ENCODE measurements at regions not wholly inside any gene's neighbourhood (a gene's known extent, or its start where the extent isn't known, plus 50 kb on each side); places are given as distances from the start of the nearest gene placed in this dataset.
"Not testable (repeated sequence)": the region's sequence is repeated elsewhere in the genome, so short reads cannot be mapped to it uniquely, and the experiment has no call there.

DNA sequence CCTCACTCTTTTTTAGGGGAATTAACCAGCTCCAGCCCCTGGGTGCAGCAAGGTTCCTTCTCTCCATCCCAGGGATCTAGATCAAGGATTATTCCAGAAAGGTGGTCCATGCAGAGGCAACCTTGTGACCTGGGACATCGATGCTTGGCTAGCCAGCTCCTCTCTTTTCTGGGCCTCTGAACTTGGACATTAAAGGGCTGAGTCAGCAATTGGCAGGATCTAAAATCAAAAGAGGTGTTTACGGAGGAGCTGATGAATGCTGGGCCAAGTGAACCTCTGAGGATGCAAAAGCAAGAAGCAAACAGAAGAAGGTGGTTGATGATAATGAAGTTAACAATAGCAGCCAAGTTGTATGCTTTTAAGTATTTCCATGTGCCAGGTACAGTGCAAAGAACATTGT is 207.0 kb downstream of the MAF start:
- peaks cover 13% of the 10 kb centered on the region for H3K27me3 Mint-ChIP-seq
- DNase-seq: no peak
- H3K27ac Mint-ChIP-seq: no peak overlapping the region
- H3K36me3 Mint-ChIP-seq: no peaks in the 10 kb centered on the region
- no peak overlapping the region for H3K4me3 Mint-ChIP-seq
- H3K4me1 Mint-ChIP-seq: no peaks in the 10 kb centered on the region
- no peaks in the 10 kb centered on the region for H3K9me3 Mint-ChIP-seq

DNA sequence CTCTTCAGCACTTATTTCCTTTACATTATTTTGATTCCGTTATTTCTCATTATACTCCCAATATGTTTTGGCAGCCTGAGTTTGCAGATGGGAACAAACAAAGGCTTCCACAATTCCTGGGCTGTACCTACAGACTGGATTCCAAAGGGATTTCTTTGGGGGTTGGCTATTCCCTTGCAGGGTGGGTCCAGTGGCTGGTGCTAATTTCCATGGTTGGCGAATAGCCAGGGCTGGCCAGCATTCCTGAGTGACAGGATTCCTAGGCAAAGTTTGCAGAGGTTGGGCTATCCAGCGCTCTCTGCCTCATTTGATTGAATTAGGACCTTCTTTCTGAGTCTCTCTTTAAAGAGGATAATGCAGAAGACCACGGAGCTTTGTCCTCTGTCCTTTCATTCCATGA is 207.4 kb downstream of the MAF start:
- Mint-ChIP-seq H3K27ac (no peak overlapping the region), H3K4me3 (no peak overlapping the region), H3K4me1 (no peaks in the 10 kb centered on the region), H3K27me3 (peaks cover 13% of the 10 kb centered on the region), H3K9me3 (no peaks in the 10 kb centered on the region), H3K36me3 (no peaks in the 10 kb centered on the region)
- DNase-seq: no peak

DNA sequence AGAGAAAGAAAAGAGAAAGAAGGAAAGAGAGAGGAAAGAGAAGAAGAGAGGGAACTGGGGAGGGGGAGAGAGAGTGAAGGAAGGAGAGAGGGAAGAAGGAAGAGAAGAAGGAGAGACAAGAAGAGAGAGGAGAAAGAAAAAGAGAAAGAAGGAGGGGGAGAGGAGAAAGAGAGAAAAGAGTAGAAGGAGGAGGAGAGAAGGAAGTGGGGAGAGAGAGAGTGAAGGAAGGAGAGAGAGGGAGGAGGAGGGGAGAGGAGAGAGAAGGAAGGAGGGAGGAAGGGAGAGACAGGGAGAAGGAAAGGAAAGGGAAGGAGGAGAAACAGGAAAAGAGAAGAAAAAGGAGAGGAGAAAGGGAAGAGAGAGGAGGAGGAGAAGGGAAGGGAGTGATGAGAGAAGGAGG is 208.5 kb downstream of the MAF start:
- Mint-ChIP-seq H3K27me3 (peaks cover 13% of the 10 kb centered on the region), H3K4me3 (no peak overlapping the region), H3K27ac (no peak overlapping the region), H3K36me3 (no peaks in the 10 kb centered on the region), H3K4me1 (no peaks in the 10 kb centered on the region), H3K9me3 (no peaks in the 10 kb centered on the region)
- no peak for DNase-seq

DNA sequence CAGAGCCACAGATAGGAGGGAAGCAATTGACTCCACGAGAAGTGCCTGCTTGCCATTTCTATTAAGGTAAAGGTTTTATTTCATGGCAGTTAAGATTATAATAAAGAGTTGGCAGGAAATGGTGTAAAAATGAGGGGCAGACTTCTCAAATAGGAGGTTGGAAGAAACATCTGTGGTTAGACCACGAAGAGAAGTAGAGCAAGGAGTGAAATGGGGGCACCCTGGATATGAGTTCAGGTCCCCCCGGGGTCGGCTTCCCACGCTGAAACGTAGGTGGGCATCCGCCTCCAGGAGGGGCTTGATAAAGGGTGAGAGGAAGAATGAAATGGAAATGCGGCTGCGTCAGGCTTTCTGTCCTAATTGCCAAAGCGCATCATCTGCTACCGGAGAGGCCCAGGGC is 209.1 kb downstream of the MAF start:
- DNase-seq: no peak
- no peak overlapping the region for H3K27ac Mint-ChIP-seq
- no peak overlapping the region for H3K4me3 Mint-ChIP-seq
- no peaks in the 10 kb centered on the region for H3K4me1 Mint-ChIP-seq
- H3K9me3 Mint-ChIP-seq: no peaks in the 10 kb centered on the region
- H3K27me3 Mint-ChIP-seq: peaks cover 13% of the 10 kb centered on the region
- H3K36me3 Mint-ChIP-seq: no peaks in the 10 kb centered on the region

DNA sequence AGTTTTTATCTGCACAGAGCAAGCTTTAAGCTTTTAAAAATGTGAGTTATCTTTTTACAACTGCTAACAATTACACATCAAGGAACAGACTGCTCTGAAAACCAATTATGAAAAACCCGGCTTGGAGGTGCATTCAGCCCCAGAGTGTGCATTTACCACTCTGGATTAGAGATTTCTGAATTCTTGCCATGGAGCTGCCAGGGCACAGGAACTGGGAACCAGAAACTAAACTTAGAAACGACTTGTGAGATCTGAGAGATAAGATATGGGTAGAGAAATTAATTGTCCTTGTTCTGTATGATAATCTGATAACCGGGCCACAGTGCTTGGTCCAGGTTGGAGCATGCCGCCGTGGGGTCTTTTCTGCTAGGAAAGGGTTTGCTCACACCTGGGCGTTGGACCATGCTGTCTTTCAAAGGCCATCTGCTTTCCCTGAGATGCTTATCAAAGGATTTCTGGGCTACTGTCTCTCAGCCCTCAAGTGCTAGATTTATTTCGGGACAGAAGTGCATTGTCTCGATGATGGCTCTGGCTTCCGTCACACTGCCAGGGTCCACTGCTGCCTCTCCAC is 210.0 kb downstream of the MAF start:
- no peak overlapping the region for H3K27ac Mint-ChIP-seq
- no peaks in the 10 kb centered on the region for H3K9me3 Mint-ChIP-seq
- H3K36me3 Mint-ChIP-seq: no peaks in the 10 kb centered on the region

DNA sequence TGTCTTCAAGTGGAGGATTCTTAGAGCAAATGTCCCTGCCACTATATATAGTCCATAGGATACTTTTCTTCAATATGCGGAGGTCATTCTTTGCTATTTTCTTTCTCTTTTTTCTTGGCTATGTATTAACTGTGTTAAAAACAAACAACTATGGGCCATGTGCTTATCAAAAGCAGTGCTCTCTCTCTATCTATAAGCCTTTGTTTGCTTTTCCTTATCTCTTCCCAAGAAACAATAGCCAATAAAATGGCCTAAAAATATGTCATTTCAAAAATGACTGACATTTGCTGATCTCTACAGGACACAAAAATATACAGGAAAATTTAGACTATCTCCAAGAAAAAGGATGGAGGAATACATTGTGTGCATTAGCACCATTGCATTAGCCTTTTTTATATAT is 212.1 kb downstream of the MAF start:
- Mint-ChIP-seq H3K4me1 (no peaks in the 10 kb centered on the region), H3K4me3 (no peak overlapping the region)
- no peak for DNase-seq

More for the DNA sequence above, 210.0 kb downstream of the MAF start:
- no peak for DNase-seq
- H3K27me3 Mint-ChIP-seq: peaks cover 13% of the 10 kb centered on the region
- no peak overlapping the region for H3K4me3 Mint-ChIP-seq
- no peaks in the 10 kb centered on the region for H3K4me1 Mint-ChIP-seq

DNA sequence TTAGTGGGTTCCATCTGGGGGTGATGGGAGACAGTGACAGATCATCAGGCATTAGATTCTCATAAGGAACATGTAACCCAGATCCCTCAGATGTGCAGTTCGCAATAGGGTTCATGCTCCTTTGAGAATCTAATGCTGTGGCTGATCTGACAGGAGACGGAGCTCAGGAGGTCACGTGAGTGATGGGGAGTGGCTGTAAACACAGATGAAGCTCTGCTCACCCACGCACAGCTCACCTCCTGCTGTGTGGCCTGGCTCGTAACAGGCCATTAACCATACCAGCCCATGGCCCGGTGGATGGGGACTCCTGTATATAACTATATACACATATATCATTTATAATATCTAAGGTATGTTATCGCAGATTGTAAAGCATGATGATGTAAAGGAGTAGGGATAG is 214.2 kb downstream of the MAF start:
- no peak for DNase-seq
- H3K4me1 Mint-ChIP-seq: peaks cover 6% of the 10 kb centered on the region

More for the DNA sequence above, 212.1 kb downstream of the MAF start:
- H3K27ac Mint-ChIP-seq: no peak overlapping the region
- H3K9me3 Mint-ChIP-seq: no peaks in the 10 kb centered on the region
- peaks cover 13% of the 10 kb centered on the region for H3K27me3 Mint-ChIP-seq
- no peaks in the 10 kb centered on the region for H3K36me3 Mint-ChIP-seq

DNA sequence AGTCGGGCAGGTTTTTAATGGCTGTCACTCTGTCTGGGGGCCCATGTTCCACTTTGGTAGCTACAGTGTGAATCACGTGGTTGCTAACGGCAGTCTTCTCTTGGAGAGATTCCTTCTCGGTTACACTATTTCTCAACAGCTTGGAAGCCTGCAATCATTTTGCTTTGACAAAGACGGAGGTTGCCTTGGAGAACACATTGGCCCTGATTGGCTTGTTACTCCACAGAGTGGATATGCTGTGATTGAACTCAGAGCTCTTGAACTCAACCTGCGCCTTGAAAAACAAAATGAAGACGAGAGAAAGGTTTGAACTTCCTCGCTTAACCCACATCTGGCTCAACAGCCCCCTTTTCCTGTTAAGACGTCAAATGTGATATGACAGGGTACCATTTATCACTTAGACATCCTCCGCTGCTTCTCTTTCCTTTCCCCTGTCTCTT is 218.9 kb downstream of the MAF start:
- no peak overlapping the region for H3K4me3 Mint-ChIP-seq
- DNase-seq: no peak
- H3K36me3 Mint-ChIP-seq: peaks cover 3% of the 10 kb centered on the region
- H3K4me1 Mint-ChIP-seq: peaks cover 15% of the 10 kb centered on the region
- H3K9me3 Mint-ChIP-seq: peaks cover 2% of the 10 kb centered on the region
- no peak overlapping the region for H3K27ac Mint-ChIP-seq
- peaks cover 33% of the 10 kb centered on the region for H3K27me3 Mint-ChIP-seq

More for the DNA sequence above, 214.2 kb downstream of the MAF start:
- Mint-ChIP-seq H3K27me3 (peaks cover 24% of the 10 kb centered on the region), H3K27ac (no peak overlapping the region), H3K9me3 (peaks cover 2% of the 10 kb centered on the region), H3K4me3 (no peak overlapping the region), H3K36me3 (peaks cover 3% of the 10 kb centered on the region)

DNA sequence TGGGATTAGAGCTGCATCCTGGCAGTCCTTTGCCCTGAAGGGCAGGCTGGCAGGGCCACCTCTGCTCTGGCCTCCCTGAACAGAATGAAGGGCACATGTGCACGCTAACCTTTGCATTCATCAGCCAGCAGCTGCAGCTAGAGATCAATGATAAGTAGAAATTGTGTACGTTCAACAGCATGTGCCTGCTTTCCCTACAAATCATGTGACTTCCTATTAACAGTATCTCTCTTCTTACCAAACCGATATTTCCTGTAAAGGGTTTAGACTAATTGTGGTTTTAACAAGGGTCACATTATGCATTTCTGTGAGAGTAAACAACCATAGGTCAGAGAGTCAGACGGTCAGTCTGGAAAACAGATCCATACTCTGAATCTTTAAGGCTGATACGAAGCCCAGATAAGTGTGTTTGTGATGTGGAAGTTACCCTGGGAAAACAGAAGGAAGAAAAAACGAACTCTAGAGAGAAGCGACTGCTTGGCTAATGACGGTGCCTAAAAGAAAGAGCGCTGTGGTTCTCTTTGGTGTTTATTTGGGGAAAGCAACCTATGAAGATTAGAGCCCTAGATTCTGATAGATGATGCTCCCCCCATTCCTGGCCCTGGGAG is 219.4 kb downstream of the MAF start:
- Mint-ChIP-seq H3K27ac (peak overlapping the region; percentile 29), H3K36me3 (peaks cover 3% of the 10 kb centered on the region), H3K9me3 (peaks cover 2% of the 10 kb centered on the region), H3K27me3 (peaks cover 33% of the 10 kb centered on the region), H3K4me3 (no peak overlapping the region), H3K4me1 (peaks cover 15% of the 10 kb centered on the region)
- no peak for DNase-seq

DNA sequence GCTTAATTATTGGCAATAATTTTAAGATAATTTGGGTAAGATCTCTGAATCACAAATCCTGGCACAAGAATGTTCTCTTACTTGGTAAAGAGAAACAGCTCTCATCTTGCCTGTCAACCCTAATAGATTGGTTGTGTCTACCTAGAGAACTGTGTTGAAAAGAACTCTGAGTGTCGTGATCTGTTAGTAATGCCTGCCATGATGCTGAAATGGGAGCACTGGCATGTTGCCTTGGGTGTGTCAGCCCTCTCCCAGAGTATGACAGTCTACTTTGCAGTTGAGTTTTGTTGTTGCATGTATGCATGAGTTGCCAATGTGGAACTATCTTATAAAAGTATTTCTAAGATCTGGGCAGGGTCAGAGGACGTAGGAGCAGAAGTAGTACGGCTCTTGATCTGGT is 221.4 kb downstream of the MAF start:
- peaks cover 2% of the 10 kb centered on the region for H3K9me3 Mint-ChIP-seq
- no peak overlapping the region for H3K27ac Mint-ChIP-seq
- no peak for DNase-seq
- peaks cover 15% of the 10 kb centered on the region for H3K4me1 Mint-ChIP-seq
- no peak overlapping the region for H3K4me3 Mint-ChIP-seq
- H3K36me3 Mint-ChIP-seq: peaks cover 3% of the 10 kb centered on the region
- H3K27me3 Mint-ChIP-seq: peaks cover 44% of the 10 kb centered on the region

DNA sequence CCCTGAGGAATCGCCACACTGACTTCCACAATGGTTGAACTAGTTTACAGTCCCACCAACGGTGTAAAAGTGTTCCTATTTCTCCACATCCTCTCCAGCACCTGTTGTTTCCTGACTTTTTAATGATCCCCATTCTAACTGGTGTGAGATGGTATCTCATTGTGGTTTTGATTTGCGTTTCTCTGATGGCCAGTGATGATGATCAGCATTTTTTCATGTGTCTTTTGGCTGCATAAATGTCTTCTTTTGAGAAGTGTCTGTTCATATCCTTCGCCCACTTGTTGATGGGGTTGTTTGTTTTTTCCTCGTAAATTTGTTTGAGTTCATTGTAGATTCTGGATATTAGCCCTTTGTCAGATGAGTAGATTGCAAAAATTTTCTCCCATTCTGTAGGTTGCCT is 223.5 kb downstream of the MAF start:
- Mint-ChIP-seq H3K27me3 (peaks cover 37% of the 10 kb centered on the region), H3K4me1 (peaks cover 15% of the 10 kb centered on the region)
- H3K36me3 Mint-ChIP-seq, DNase-seq, H3K4me3 Mint-ChIP-seq, H3K27ac Mint-ChIP-seq, H3K9me3 Mint-ChIP-seq: not testable (repeated sequence)

DNA sequence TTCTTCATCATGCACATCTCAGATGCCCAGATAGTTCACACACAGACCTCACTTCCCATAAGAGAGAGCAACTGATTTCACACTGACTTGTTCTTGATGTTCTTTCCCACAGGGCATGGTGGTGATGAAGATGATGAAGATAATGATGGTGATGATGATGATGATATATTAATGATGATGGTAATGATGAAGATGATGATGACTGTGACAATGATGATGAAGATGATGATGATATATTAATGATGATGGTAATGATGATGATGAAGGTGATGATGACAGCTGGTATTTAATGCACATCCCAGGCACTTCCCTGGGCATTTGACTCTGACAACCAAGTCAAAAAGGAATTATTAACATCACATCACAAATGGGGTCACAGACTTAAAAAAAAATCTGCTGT is 225.2 kb downstream of the MAF start:
- H3K4me1 Mint-ChIP-seq: peaks cover under 1% of the 10 kb centered on the region
- H3K27me3 Mint-ChIP-seq: peaks cover 23% of the 10 kb centered on the region
- H3K9me3 Mint-ChIP-seq: peaks cover 4% of the 10 kb centered on the region
- no peak overlapping the region for H3K4me3 Mint-ChIP-seq
- DNase-seq: no peak
- H3K36me3 Mint-ChIP-seq: no peaks in the 10 kb centered on the region
- H3K27ac Mint-ChIP-seq: no peak overlapping the region

DNA sequence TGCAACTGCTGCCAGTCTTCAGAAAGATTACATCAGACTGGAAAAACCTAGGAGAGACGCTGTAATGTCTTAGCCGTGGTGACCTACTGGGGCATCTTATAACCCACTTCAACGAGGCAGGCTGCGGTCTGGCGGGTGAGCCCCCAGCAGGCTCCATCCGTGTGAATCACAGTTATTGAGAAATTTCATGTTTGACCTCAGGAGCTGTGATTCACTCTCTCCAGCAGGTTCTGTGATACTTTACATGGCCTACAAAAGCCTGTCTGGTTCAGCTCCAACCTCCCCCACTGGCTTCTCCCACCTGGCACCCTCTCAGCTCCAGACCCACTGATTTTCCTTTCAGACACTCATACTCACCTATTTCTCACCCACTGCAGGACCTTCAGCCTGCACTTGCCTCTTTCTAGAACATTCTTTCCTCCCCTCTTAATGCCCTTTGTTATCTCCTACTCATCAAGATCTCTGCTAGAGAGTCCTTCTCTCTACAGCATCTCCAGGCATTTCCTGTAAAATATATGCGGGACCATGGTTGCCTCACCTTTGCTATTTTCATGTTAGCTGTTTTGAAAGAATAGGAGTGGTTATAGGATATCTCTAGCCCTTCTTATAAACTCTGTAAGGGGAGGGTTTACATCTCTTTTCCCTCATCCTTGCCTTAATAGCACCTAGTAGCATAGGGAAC is 227.9 kb downstream of the MAF start:
- Mint-ChIP-seq H3K27ac (no peak overlapping the region), H3K36me3 (no peaks in the 10 kb centered on the region), H3K27me3 (peaks cover 12% of the 10 kb centered on the region), H3K4me3 (no peak overlapping the region), H3K9me3 (peaks cover 4% of the 10 kb centered on the region), H3K4me1 (no peaks in the 10 kb centered on the region)
- no peak for DNase-seq

DNA sequence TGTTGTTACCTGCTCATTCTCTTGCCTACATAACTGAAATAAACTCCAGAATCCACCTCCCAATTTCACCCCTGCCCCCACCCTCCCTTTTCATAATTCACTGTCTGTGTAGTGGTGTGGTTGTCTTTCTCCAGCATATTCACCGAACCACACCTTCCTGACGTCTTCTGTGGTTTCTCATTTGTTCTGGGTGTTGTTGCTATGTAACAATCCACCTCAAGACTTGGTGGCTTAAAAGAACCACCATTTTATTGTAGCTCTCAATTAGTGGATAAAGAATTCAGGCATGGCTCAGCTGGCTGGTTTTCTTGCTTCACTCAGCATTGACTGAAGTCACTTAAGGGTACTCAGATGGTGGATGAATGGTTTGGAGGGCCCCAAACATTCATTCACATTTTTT is 229.8 kb downstream of the MAF start:
- peaks cover 12% of the 10 kb centered on the region for H3K27me3 Mint-ChIP-seq
- H3K27ac Mint-ChIP-seq: no peak overlapping the region
- no peak for DNase-seq
- no peaks in the 10 kb centered on the region for H3K36me3 Mint-ChIP-seq
- no peaks in the 10 kb centered on the region for H3K4me1 Mint-ChIP-seq
- H3K9me3 Mint-ChIP-seq: peaks cover 4% of the 10 kb centered on the region
- H3K4me3 Mint-ChIP-seq: no peak overlapping the region

DNA sequence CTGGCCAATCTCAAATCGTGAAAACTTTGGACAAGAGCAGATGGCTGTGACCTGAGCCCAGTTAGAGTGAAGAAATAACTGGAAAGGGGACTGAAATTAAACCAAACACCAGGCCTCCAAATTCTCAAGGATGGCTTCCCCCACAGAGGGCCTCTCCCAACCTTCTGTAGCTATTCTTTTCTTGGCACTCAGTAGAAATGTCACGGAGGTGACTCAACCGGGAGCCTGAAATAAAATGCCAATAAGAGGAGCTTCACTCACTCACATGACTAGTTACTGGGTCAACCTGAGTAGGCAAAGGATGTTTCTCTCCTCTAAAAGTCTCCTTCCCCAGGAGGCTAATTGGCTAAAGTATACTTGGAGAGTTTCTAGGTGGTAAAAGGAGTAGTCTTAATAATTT is 230.7 kb downstream of the MAF start:
- H3K27ac Mint-ChIP-seq: no peak overlapping the region
- peaks cover 11% of the 10 kb centered on the region for H3K27me3 Mint-ChIP-seq
- H3K36me3 Mint-ChIP-seq: no peaks in the 10 kb centered on the region
- DNase-seq: no peak
- H3K4me1 Mint-ChIP-seq: no peaks in the 10 kb centered on the region
- H3K9me3 Mint-ChIP-seq: peaks cover 4% of the 10 kb centered on the region
- no peak overlapping the region for H3K4me3 Mint-ChIP-seq

DNA sequence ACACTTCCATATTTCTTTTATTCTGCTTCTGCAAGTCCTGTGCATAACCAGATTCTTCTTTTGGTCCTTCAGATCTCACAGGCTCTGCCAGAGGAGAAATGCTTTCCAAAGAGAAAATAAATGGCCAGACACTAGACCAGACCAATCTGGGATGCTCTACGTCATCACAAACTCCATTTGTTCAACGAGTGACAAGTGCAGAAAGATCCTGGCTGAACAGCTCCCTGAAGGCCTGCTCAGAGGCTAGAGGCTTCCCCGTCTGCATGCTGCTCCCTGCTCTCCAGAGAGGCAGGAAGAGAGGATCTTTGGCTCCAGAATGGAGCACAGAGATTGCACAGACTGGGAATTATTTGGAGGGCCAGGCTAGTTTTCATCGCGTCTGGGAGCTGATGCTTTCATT is 232.7 kb downstream of the MAF start:
- Mint-ChIP-seq H3K27me3 (peaks cover 17% of the 10 kb centered on the region), H3K9me3 (peaks cover 4% of the 10 kb centered on the region), H3K36me3 (no peaks in the 10 kb centered on the region), H3K4me1 (no peaks in the 10 kb centered on the region), H3K4me3 (no peak overlapping the region), H3K27ac (no peak overlapping the region)
- no peak for DNase-seq

Data from activated naive CD8-positive, alpha-beta T cell treated with anti-CD3 and anti-CD28 coated beads for 36 hours (primary cell).